HG03196 (cell line): ENCODE measurements at regions not wholly inside any gene's neighbourhood (a gene's known extent, or its start where the extent isn't known, plus 50 kb on each side); places are given as distances from the start of the nearest gene placed in this dataset.
A peak's percentile ranks its signal among the peaks of the same experiment; 100 is the strongest.

Experiments
- ATAC-seq: cut with Tn5 transposase; IDR thresholded peaks from one replicate; pipeline ENCODE4 v1.9.1; 2021; ENCODE audit not compliant: unreplicated experiment

- ATAC-seq: no peak
These were observed 213.2 kb upstream of the FOXN3 start for GRCh38 chr14:89630101-89630829.

- ATAC-seq: no peak
These were observed 212.3 kb upstream of the FOXN3 start for GRCh38 chr14:89629383-89629782.

GRCh38 chr14:89628521-89628920, 211.5 kb upstream of the FOXN3 start:
- ATAC-seq: no peak

- ATAC-seq: no peak
These were observed 209.3 kb upstream of the FOXN3 start for GRCh38 chr14:89626233-89626806.

- no peak for ATAC-seq
These were observed 208.7 kb upstream of the FOXN3 start for GRCh38 chr14:89625731-89626232.

GRCh38 chr14:89625244-89625713, 208.2 kb upstream of the FOXN3 start:
- ATAC-seq: no peak

GRCh38 chr14:89624500-89625156, 207.6 kb upstream of the FOXN3 start:
- ATAC-seq: no peak

GRCh38 chr14:89621791-89622638, 205.0 kb upstream of the FOXN3 start:
- no peak for ATAC-seq

- ATAC-seq: no peak
These were observed 204.0 kb upstream of the FOXN3 start for GRCh38 chr14:89621009-89621421.

- ATAC-seq: no peak
These were observed 203.4 kb upstream of the FOXN3 start for GRCh38 chr14:89620436-89620835.

GRCh38 chr14:89619596-89619995, 202.6 kb upstream of the FOXN3 start:
- ATAC-seq: no peak

GRCh38 chr14:89618811-89619551, 201.9 kb upstream of the FOXN3 start:
- peak; percentile 69 for ATAC-seq

GRCh38 chr14:89618330-89618708, 201.3 kb upstream of the FOXN3 start:
- no peak for ATAC-seq

- peak; percentile 24 for ATAC-seq
These were observed 200.7 kb upstream of the FOXN3 start for GRCh38 chr14:89617481-89618329.

- peak; percentile 35 for ATAC-seq
These were observed 199.9 kb upstream of the FOXN3 start for GRCh38 chr14:89616852-89617341.

GRCh38 chr14:89616425-89616824, 199.4 kb upstream of the FOXN3 start:
- no peak for ATAC-seq

GRCh38 chr14:89615421-89615820, 198.4 kb upstream of the FOXN3 start:
- no peak for ATAC-seq

GRCh38 chr14:89614009-89614691, 197.1 kb upstream of the FOXN3 start:
- no peak for ATAC-seq
